GM21825 (cell line): ENCODE measurements at regions not wholly inside any gene's neighbourhood (a gene's known extent, or its start where the extent isn't known, plus 50 kb on each side); places are given as distances from the start of the nearest gene placed in this dataset.
A peak's percentile ranks its signal among the peaks of the same experiment; 100 is the strongest.

Experiments
- ATAC-seq: cut with Tn5 transposase; IDR thresholded peaks from one replicate; pipeline ENCODE4 v1.9.1; 2021; ENCODE audit warnings: mild to moderate bottlenecking, moderate library complexity; ENCODE audit not compliant: unreplicated experiment

GRCh38 chr3:106371971-106372805 lies 503.4 kb upstream of the CBLB start:
- ATAC-seq, result no peak

GRCh38 chr3:106372806-106373190 lies 504.0 kb upstream of the CBLB start:
- no peak for ATAC-seq

GRCh38 chr3:106376016-106376570 lies 507.3 kb upstream of the CBLB start:
- ATAC-seq, result no peak

- ATAC-seq, result no peak
Measured at GRCh38 chr3:106379251-106379750, 510.5 kb upstream of the CBLB start.

- ATAC-seq, result no peak
Measured at GRCh38 chr3:106380232-106380631, 511.4 kb upstream of the CBLB start.

- ATAC-seq, result no peak
Measured at GRCh38 chr3:106381286-106381938, 512.6 kb upstream of the CBLB start.

- ATAC-seq, result no peak
Measured at GRCh38 chr3:106381939-106382335, 513.1 kb upstream of the CBLB start.

- ATAC-seq, result no peak
Measured at GRCh38 chr3:106386050-106386449, 517.2 kb upstream of the CBLB start.

GRCh38 chr3:106392915-106393314 lies 524.1 kb upstream of the CBLB start:
- ATAC-seq, result no peak

GRCh38 chr3:106397006-106397405 lies 528.2 kb upstream of the CBLB start:
- no peak for ATAC-seq

GRCh38 chr3:106398891-106399600 lies 530.2 kb upstream of the CBLB start:
- ATAC-seq, result no peak

- no peak for ATAC-seq
Measured at GRCh38 chr3:106399761-106400160, 530.9 kb upstream of the CBLB start.

- ATAC-seq, result no peak
Measured at GRCh38 chr3:106401666-106402490, 533.1 kb upstream of the CBLB start.

- ATAC-seq, result no peak
Measured at GRCh38 chr3:106403371-106404145, 534.7 kb upstream of the CBLB start.

- ATAC-seq, result no peak
Measured at GRCh38 chr3:106413683-106414082, 544.9 kb upstream of the CBLB start.

- ATAC-seq, result peak; percentile 46
Measured at GRCh38 chr3:106420628-106421027, 551.8 kb upstream of the CBLB start.

- ATAC-seq, result no peak
Measured at GRCh38 chr3:106421426-106421825, 552.6 kb upstream of the CBLB start.

GRCh38 chr3:106421909-106422308 lies 553.1 kb upstream of the CBLB start:
- no peak for ATAC-seq

GRCh38 chr3:106423321-106424225 lies 554.8 kb upstream of the CBLB start:
- no peak for ATAC-seq
